CD14-positive monocyte (primary cell): ENCODE measurements at regions not wholly inside any gene's neighbourhood (a gene's known extent, or its start where the extent isn't known, plus 50 kb on each side); places are given as distances from the start of the nearest gene placed in this dataset.

Experiments used
- DNase-seq, 3 donors: peaks; one replicate each; pipeline ENCODE4 v3.0.0-alpha.2; 2011 to 2022
- H2AFZ ChIP-seq: 2 replicates; pipeline ENCODE4 v1.6.0; 2012; ENCODE audit warnings: mild to moderate bottlenecking, low read depth, low read length, inconsistent platforms; ENCODE audit not compliant: insufficient read depth, poor library complexity, severe bottlenecking
- H3K27ac ChIP-seq, 2 donors: 1 replicate in 1 of 2; 2 replicates in 1 of 2; pipeline ENCODE4 v1.5.1; 2012 to 2013; ENCODE audit warnings: low read length in 2 of 2, control low read depth in 1 of 2, inconsistent platforms in 1 of 2, low read depth in 1 of 2, mild to moderate bottlenecking in 1 of 2
- H3K27me3 ChIP-seq, 2 donors: one replicate each; pipeline versions ENCODE4 v1.6.0 to v1.6.1; 2011 to 2013; ENCODE audit warnings: low read length in 2 of 2; ENCODE audit not compliant: control insufficient read depth in 2 of 2, insufficient read depth in 2 of 2
- H3K36me3 ChIP-seq, 2 donors: replicated peaks in 1 of 2; 1 replicate in 1 of 2; 2 replicates in 1 of 2; pipeline versions ENCODE4 v1.5.1 to v1.6.1; 2012 to 2013; ENCODE audit warnings: low read length in 2 of 2, control low read depth in 1 of 2, inconsistent platforms in 1 of 2, mild to moderate bottlenecking in 1 of 2; ENCODE audit not compliant: insufficient read depth in 2 of 2, control insufficient read depth in 1 of 2
- H3K4me1 ChIP-seq, 2 donors: 1 replicate in 1 of 2; 2 replicates in 1 of 2; pipeline versions ENCODE4 v1.5.1 to v1.6.1; 2012 to 2013; ENCODE audit warnings: low read length in 2 of 2, control low read depth in 1 of 2, inconsistent platforms in 1 of 2, mild to moderate bottlenecking in 1 of 2, moderate library complexity in 1 of 2; ENCODE audit not compliant: insufficient read depth in 2 of 2, control insufficient read depth in 1 of 2
- H3K4me2 ChIP-seq: replicated peaks from 2 replicates; pipeline ENCODE3; 2012; ENCODE audit warnings: low read length, moderate library complexity, mild to moderate bottlenecking; ENCODE audit not compliant: poor library complexity, severe bottlenecking; ENCODE audit errors: extremely low read depth
- H3K4me3 ChIP-seq, 3 experiments: fragments of 200-600 bp in 1 of 3; sonication (generic) in 1 of 3; replicated peaks in 1 of 3; 1 replicate in 2 of 3; 2 replicates in 1 of 3; pipeline ENCODE4 v1.5.1; 2011 to 2013; ENCODE audit warnings: low read length in 3 of 3, mild to moderate bottlenecking in 3 of 3, control low read depth in 2 of 3, low read depth in 2 of 3, inconsistent platforms in 1 of 3, moderate library complexity in 1 of 3
- H3K79me2 ChIP-seq: 2 replicates; pipeline ENCODE4 v1.6.0; 2012; ENCODE audit warnings: mild to moderate bottlenecking, control low read depth, inconsistent platforms, low read length, moderate library complexity; ENCODE audit not compliant: insufficient read depth
- H3K9ac ChIP-seq: 2 replicates; pipeline ENCODE4 v1.6.0; 2017; ENCODE audit warnings: low read length, mild to moderate bottlenecking; ENCODE audit not compliant: insufficient read depth, poor library complexity, severe bottlenecking
- H3K9me3 ChIP-seq, 2 donors: replicated peaks in 1 of 2; 1 replicate in 1 of 2; 2 replicates in 1 of 2; pipeline versions ENCODE4 v1.5.1 to v1.6.1; 2012 to 2013; ENCODE audit warnings: low read length in 2 of 2, control low read depth in 1 of 2; ENCODE audit not compliant: control insufficient read depth in 1 of 2, insufficient read depth in 1 of 2
- H4K20me1 ChIP-seq: 2 replicates; pipeline ENCODE4 v1.6.0; 2012; ENCODE audit warnings: mild to moderate bottlenecking, low read length, control low read depth, moderate library complexity; ENCODE audit not compliant: insufficient read depth
- H3K27ac Mint-ChIP-seq, 7 donors: one replicate each; pipeline ENCODE4 v1.8.0; 2020; ENCODE audit warnings: mild to moderate bottlenecking in 7 of 7, mixed read lengths in 7 of 7, moderate library complexity in 6 of 7, inconsistent platforms in 2 of 7
- H3K27me3 Mint-ChIP-seq, 3 donors: one replicate each; pipeline ENCODE4 v1.8.0; 2021 to 2022; ENCODE audit warnings: low read depth in 3 of 3, mild to moderate bottlenecking in 3 of 3, mixed read lengths in 3 of 3, moderate library complexity in 3 of 3, inconsistent platforms in 1 of 3
- H3K36me3 Mint-ChIP-seq, 2 donors: one replicate each; pipeline ENCODE4 v1.8.0; 2020; ENCODE audit warnings: mixed read lengths in 2 of 2, inconsistent platforms in 1 of 2, mild to moderate bottlenecking in 1 of 2
- H3K4me1 Mint-ChIP-seq: one replicate; pipeline ENCODE4 v1.8.0; 2020; ENCODE audit warnings: mild to moderate bottlenecking, mixed read lengths
- H3K4me3 Mint-ChIP-seq, 2 donors: one replicate each; pipeline ENCODE4 v1.8.0; 2020; ENCODE audit warnings: mild to moderate bottlenecking in 2 of 2, mixed read lengths in 2 of 2, moderate library complexity in 1 of 2
- H3K9me3 Mint-ChIP-seq, 7 donors: one replicate each; pipeline ENCODE4 v1.8.0; 2020 to 2022; ENCODE audit warnings: mixed read lengths in 7 of 7, mild to moderate bottlenecking in 6 of 7, moderate library complexity in 6 of 7, inconsistent platforms in 2 of 7
- WGBS: methylation state at CpG from one replicate; pipeline ENCODE4 v1.1.5; 2013; ENCODE audit warnings: missing lambda C conversion rate; ENCODE audit not compliant: insufficient coverage; 5-methylcytosine and 5-hydroxymethylcytosine counted together
- intact Hi-C, 2 donors: fragments of 100-400 bp; cut with micrococcal nuclease; formaldehyde crosslinking; loops; one replicate each; pipeline versions ENCODE4 v1.15.0 to v1.15.1; 2023
- TF ChIP-seq, protein P1 (sequence below): fragments of 200-600 bp; IDR thresholded peaks from one replicate; pipeline ENCODE4 v1.8.0; 2022; ENCODE audit warnings: antibody characterized with exemption, mild to moderate bottlenecking

DNA sequence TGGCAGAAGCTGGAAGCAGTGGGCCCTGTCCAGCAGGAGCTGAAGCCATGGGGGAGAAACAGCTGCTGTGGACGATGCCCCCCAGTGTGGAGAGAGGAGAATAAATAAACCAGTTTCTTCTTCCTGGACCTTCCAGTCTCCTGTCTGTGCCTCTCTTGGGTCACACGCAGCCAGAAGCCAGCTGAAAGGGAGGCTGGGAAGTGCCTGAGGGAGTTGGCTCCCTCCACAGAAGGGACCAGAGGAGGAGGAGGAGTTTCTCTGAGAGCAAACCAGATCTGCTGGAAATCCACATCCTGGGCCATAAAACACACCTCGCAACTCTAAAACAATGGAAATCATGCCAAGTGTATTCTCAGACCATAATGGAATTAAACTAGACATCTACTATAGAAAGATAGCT, 577.0 kb downstream of the CDH26 start:
- no peaks in the 10 kb centered on the region for H3K9me3 ChIP-seq
- H3K4me1 ChIP-seq: no peaks in the 10 kb centered on the region
- no peak overlapping the region for H3K27ac Mint-ChIP-seq
- H3K27me3 Mint-ChIP-seq: peaks cover 0 to 18% (median 1%) of the 10 kb centered on the region in 3 donors
- H2AFZ ChIP-seq: no peak overlapping the region
- H3K9me3 Mint-ChIP-seq: peaks cover 0 to 4% (median 0%) of the 10 kb centered on the region in 7 donors
- no peak for DNase-seq
- WGBS: no CpG with 5 or more reads among the region's 3 CpGs
- H3K36me3 Mint-ChIP-seq: no peaks in the 10 kb centered on the region
- H3K4me3 Mint-ChIP-seq: no peak overlapping the region
- H3K4me1 Mint-ChIP-seq: no peaks in the 10 kb centered on the region
- H4K20me1 ChIP-seq: no peaks in the 10 kb centered on the region
- TF ChIP-seq, protein P1, sequence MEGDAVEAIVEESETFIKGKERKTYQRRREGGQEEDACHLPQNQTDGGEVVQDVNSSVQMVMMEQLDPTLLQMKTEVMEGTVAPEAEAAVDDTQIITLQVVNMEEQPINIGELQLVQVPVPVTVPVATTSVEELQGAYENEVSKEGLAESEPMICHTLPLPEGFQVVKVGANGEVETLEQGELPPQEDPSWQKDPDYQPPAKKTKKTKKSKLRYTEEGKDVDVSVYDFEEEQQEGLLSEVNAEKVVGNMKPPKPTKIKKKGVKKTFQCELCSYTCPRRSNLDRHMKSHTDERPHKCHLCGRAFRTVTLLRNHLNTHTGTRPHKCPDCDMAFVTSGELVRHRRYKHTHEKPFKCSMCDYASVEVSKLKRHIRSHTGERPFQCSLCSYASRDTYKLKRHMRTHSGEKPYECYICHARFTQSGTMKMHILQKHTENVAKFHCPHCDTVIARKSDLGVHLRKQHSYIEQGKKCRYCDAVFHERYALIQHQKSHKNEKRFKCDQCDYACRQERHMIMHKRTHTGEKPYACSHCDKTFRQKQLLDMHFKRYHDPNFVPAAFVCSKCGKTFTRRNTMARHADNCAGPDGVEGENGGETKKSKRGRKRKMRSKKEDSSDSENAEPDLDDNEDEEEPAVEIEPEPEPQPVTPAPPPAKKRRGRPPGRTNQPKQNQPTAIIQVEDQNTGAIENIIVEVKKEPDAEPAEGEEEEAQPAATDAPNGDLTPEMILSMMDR: no peak
- no peaks in the 10 kb centered on the region for H3K27me3 ChIP-seq
- no peaks in the 10 kb centered on the region for H3K36me3 ChIP-seq
- no peaks in the 10 kb centered on the region for H3K79me2 ChIP-seq
- no peak overlapping the region for H3K9ac ChIP-seq
- H3K4me2 ChIP-seq: no peak overlapping the region
- no peak overlapping the region for H3K27ac ChIP-seq
- intact Hi-C loops: no loop called here
- no peak overlapping the region for H3K4me3 ChIP-seq

DNA sequence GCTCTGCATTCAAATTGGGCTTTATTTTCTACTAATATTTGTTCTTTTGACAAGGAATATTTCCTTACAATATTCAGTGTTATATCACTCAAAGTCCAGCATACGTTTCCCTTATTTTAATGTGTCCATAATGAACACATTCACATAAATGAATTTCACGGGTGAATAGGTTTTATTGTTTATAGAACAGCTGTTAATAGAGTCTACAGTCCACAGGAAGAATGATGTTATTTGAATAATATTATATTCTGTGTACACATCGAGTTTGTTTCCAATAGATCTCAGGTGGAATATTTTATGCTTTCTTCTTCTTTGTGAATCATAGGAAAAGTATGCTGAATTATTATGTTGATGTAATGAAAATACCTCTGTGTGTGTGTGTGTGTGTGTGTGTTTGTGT, 582.4 kb downstream of the CDH26 start:
- Histone ChIP-seq H3K4me2 (no peak overlapping the region), H2AFZ (no peak overlapping the region), H3K9me3 (no peaks in the 10 kb centered on the region), H3K79me2 (no peaks in the 10 kb centered on the region), H4K20me1 (no peaks in the 10 kb centered on the region), H3K27ac (no peak overlapping the region), H3K36me3 (no peaks in the 10 kb centered on the region), H3K9ac (no peak overlapping the region), H3K4me1 (no peaks in the 10 kb centered on the region), H3K27me3 (no peaks in the 10 kb centered on the region), H3K4me3 (no peak overlapping the region)
- intact Hi-C loops: no loop called here
- no CpG with 5 or more reads among the region's 3 CpGs for WGBS
- Mint-ChIP-seq H3K27me3 (peaks cover 2 to 14% (median 4%) of the 10 kb centered on the region in 3 donors), H3K4me1 (no peaks in the 10 kb centered on the region), H3K36me3 (no peaks in the 10 kb centered on the region), H3K9me3 (peaks cover 0 to 6% (median 0%) of the 10 kb centered on the region in 7 donors), H3K4me3 (no peak overlapping the region), H3K27ac (no peak overlapping the region)
- TF ChIP-seq, protein P1: no peak
- no peak for DNase-seq
